ENCODE measurements at regions not wholly inside any gene's neighbourhood (a gene's known extent, or its start where the extent isn't known, plus 50 kb on each side); places are given as distances from the start of the nearest gene placed in this dataset.

- Histone ChIP-seq H3K4me1 (ENCODE audit: control insufficient read depth in 5 of 5, insufficient read depth in 5 of 5, low read length in 5 of 5) (peaks cover 0 to 3% (median 0%) of the 10 kb centered on the region in 5 donors), H3K4me3 (ENCODE audit: low read depth in 1 of 5, low read length in 5 of 5) (no peak overlapping the region), H3K36me3 (ENCODE audit: control insufficient read depth in 5 of 5, insufficient read depth in 5 of 5, low read length in 5 of 5) (no peaks in the 10 kb centered on the region), H3K27me3 (ENCODE audit: control insufficient read depth in 5 of 5, insufficient read depth in 4 of 5, low read length in 5 of 5) (peaks cover 0 to 4% (median 0%) of the 10 kb centered on the region in 5 donors), H3K27ac (ENCODE audit: low read depth, low read length) (no peak overlapping the region), H3K9me3 (ENCODE audit: control insufficient read depth in 5 of 5, low read length in 5 of 5) (no peaks in the 10 kb centered on the region), H3K9ac (ENCODE audit: low read length in 5 of 5) (no peak overlapping the region)
Measured at GRCh38 chr5:171509467-171509866, 90.0 kb downstream of the FGF18 start.

- H3K4me3 ChIP-seq (ENCODE audit: low read depth in 1 of 5, low read length in 5 of 5), result no peak overlapping the region
- no peaks in the 10 kb centered on the region for H3K4me1 ChIP-seq (ENCODE audit: control insufficient read depth in 5 of 5, insufficient read depth in 5 of 5, low read length in 5 of 5)
- peaks cover 0 to 4% (median 0%) of the 10 kb centered on the region in 5 donors for H3K27me3 ChIP-seq (ENCODE audit: control insufficient read depth in 5 of 5, insufficient read depth in 4 of 5, low read length in 5 of 5)
- no peak overlapping the region for H3K27ac ChIP-seq (ENCODE audit: low read depth, low read length)
- H3K9me3 ChIP-seq (ENCODE audit: control insufficient read depth in 5 of 5, low read length in 5 of 5), result no peaks in the 10 kb centered on the region
- H3K36me3 ChIP-seq (ENCODE audit: control insufficient read depth in 5 of 5, insufficient read depth in 5 of 5, low read length in 5 of 5), result no peaks in the 10 kb centered on the region
- H3K9ac ChIP-seq (ENCODE audit: low read length in 5 of 5), result no peak overlapping the region
Measured at GRCh38 chr5:171512397-171512796, 93.0 kb downstream of the FGF18 start.

DNA sequence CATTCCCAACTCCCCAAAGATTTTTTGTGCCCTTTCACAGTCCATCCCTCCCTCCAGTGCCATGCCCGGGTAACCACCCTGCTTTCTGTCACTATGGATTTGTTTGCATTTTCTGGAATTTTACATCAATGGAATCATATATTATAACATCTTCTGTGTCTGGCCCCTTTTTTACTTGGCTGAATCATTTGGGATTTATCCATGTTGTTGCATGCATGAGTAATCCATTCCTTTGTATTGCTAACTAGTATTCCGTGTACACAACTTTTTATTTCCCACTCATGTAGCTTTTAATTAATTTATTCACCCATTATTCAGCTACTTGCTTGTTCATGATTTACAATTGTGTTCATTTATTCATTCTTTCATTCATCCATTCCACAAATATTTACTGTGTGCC, 94.1 kb downstream of the FGF18 start:
- no peaks in the 10 kb centered on the region for H3K36me3 ChIP-seq (ENCODE audit: control insufficient read depth in 5 of 5, insufficient read depth in 5 of 5, low read length in 5 of 5)
- no peak overlapping the region for H3K9ac ChIP-seq (ENCODE audit: low read length in 5 of 5)
- no peak overlapping the region for H3K27ac ChIP-seq (ENCODE audit: low read depth, low read length)
- H3K9me3 ChIP-seq (ENCODE audit: control insufficient read depth in 5 of 5, low read length in 5 of 5), result no peaks in the 10 kb centered on the region
- H3K27me3 ChIP-seq (ENCODE audit: control insufficient read depth in 5 of 5, insufficient read depth in 4 of 5, low read length in 5 of 5), result peaks cover 0 to 4% (median 0%) of the 10 kb centered on the region in 5 donors
- H3K4me3 ChIP-seq (ENCODE audit: low read depth in 1 of 5, low read length in 5 of 5), result no peak overlapping the region
- H3K4me1 ChIP-seq (ENCODE audit: control insufficient read depth in 5 of 5, insufficient read depth in 5 of 5, low read length in 5 of 5), result no peaks in the 10 kb centered on the region

GRCh38 chr5:171518916-171519315, 99.5 kb downstream of the FGF18 start:
- Histone ChIP-seq H3K27me3 (ENCODE audit: control insufficient read depth in 5 of 5, insufficient read depth in 4 of 5, low read length in 5 of 5) (peaks cover 0 to 5% (median 0%) of the 10 kb centered on the region in 5 donors), H3K9me3 (ENCODE audit: control insufficient read depth in 5 of 5, low read length in 5 of 5) (no peaks in the 10 kb centered on the region), H3K4me1 (ENCODE audit: control insufficient read depth in 5 of 5, insufficient read depth in 5 of 5, low read length in 5 of 5) (peaks cover 0 to 15% (median 6%) of the 10 kb centered on the region in 5 donors), H3K9ac (ENCODE audit: low read length in 5 of 5) (no peak overlapping the region), H3K4me3 (ENCODE audit: low read depth in 1 of 5, low read length in 5 of 5) (no peak overlapping the region), H3K27ac (ENCODE audit: low read depth, low read length) (no peak overlapping the region), H3K36me3 (ENCODE audit: control insufficient read depth in 5 of 5, insufficient read depth in 5 of 5, low read length in 5 of 5) (no peaks in the 10 kb centered on the region)

GRCh38 chr5:171520300-171521174, 101.1 kb downstream of the FGF18 start:
- Histone ChIP-seq H3K4me1 (ENCODE audit: control insufficient read depth in 5 of 5, insufficient read depth in 5 of 5, low read length in 5 of 5) (peaks cover 0 to 17% (median 6%) of the 10 kb centered on the region in 5 donors), H3K4me3 (ENCODE audit: low read depth in 1 of 5, low read length in 5 of 5) (no peak overlapping the region), H3K27ac (ENCODE audit: low read depth, low read length) (no peak overlapping the region), H3K36me3 (ENCODE audit: control insufficient read depth in 5 of 5, insufficient read depth in 5 of 5, low read length in 5 of 5) (no peaks in the 10 kb centered on the region), H3K9ac (ENCODE audit: low read length in 5 of 5) (no peak overlapping the region), H3K27me3 (ENCODE audit: control insufficient read depth in 5 of 5, insufficient read depth in 4 of 5, low read length in 5 of 5) (peaks cover 0 to 6% (median 0%) of the 10 kb centered on the region in 5 donors), H3K9me3 (ENCODE audit: control insufficient read depth in 5 of 5, low read length in 5 of 5) (no peaks in the 10 kb centered on the region)

GRCh38 chr5:171521219-171521633, 101.8 kb downstream of the FGF18 start:
- Histone ChIP-seq H3K4me1 (ENCODE audit: control insufficient read depth in 5 of 5, insufficient read depth in 5 of 5, low read length in 5 of 5) (peaks cover 0 to 17% (median 6%) of the 10 kb centered on the region in 5 donors), H3K9me3 (ENCODE audit: control insufficient read depth in 5 of 5, low read length in 5 of 5) (no peaks in the 10 kb centered on the region), H3K27ac (ENCODE audit: low read depth, low read length) (no peak overlapping the region), H3K27me3 (ENCODE audit: control insufficient read depth in 5 of 5, insufficient read depth in 4 of 5, low read length in 5 of 5) (peaks cover 0 to 6% (median 0%) of the 10 kb centered on the region in 5 donors), H3K4me3 (ENCODE audit: low read depth in 1 of 5, low read length in 5 of 5) (no peak overlapping the region), H3K9ac (ENCODE audit: low read length in 5 of 5) (no peak overlapping the region), H3K36me3 (ENCODE audit: control insufficient read depth in 5 of 5, insufficient read depth in 5 of 5, low read length in 5 of 5) (no peaks in the 10 kb centered on the region)

- Histone ChIP-seq H3K9ac (ENCODE audit: low read length in 5 of 5) (no peak overlapping the region), H3K27ac (ENCODE audit: low read depth, low read length) (no peak overlapping the region), H3K27me3 (ENCODE audit: control insufficient read depth in 5 of 5, insufficient read depth in 4 of 5, low read length in 5 of 5) (peaks cover 0 to 6% (median 0%) of the 10 kb centered on the region in 5 donors), H3K9me3 (ENCODE audit: control insufficient read depth in 5 of 5, low read length in 5 of 5) (no peaks in the 10 kb centered on the region), H3K36me3 (ENCODE audit: control insufficient read depth in 5 of 5, insufficient read depth in 5 of 5, low read length in 5 of 5) (no peaks in the 10 kb centered on the region), H3K4me1 (ENCODE audit: control insufficient read depth in 5 of 5, insufficient read depth in 5 of 5, low read length in 5 of 5) (peaks cover 0 to 17% (median 6%) of the 10 kb centered on the region in 5 donors), H3K4me3 (ENCODE audit: low read depth in 1 of 5, low read length in 5 of 5) (no peak overlapping the region)
Measured at GRCh38 chr5:171521679-171522078, 102.2 kb downstream of the FGF18 start.

GRCh38 chr5:171523781-171524180, 104.3 kb downstream of the FGF18 start:
- Histone ChIP-seq H3K27ac (ENCODE audit: low read depth, low read length) (no peak overlapping the region), H3K9ac (ENCODE audit: low read length in 5 of 5) (no peak overlapping the region), H3K9me3 (ENCODE audit: control insufficient read depth in 5 of 5, low read length in 5 of 5) (no peaks in the 10 kb centered on the region), H3K27me3 (ENCODE audit: control insufficient read depth in 5 of 5, insufficient read depth in 4 of 5, low read length in 5 of 5) (peaks cover 0 to 6% (median 0%) of the 10 kb centered on the region in 5 donors), H3K4me1 (ENCODE audit: control insufficient read depth in 5 of 5, insufficient read depth in 5 of 5, low read length in 5 of 5) (peaks cover 0 to 17% (median 6%) of the 10 kb centered on the region in 5 donors), H3K4me3 (ENCODE audit: low read depth in 1 of 5, low read length in 5 of 5) (no peak overlapping the region), H3K36me3 (ENCODE audit: control insufficient read depth in 5 of 5, insufficient read depth in 5 of 5, low read length in 5 of 5) (no peaks in the 10 kb centered on the region)

DNA sequence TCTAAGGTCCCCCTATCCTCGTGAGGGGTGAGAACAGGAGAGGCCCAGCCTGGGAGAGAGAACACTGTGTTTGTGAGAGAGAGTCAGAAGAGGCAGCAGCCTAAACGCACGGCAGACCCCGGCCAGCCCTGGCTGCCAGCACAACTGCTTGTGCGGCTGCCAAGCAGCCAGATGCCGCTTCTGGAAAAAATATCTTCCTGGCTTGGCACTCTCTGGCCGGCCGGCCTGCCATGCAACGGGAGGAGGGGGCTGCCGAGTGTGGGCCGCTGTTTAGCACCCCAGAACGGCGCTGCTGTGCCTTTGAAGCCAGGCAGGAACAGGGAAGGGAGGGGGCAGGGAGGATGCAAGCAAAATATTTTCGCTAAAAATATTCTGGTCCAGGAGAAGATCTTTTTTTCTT, 105.0 kb downstream of the FGF18 start:
- Histone ChIP-seq H3K27me3 (ENCODE audit: control insufficient read depth in 5 of 5, insufficient read depth in 4 of 5, low read length in 5 of 5) (peaks cover 0 to 6% (median 0%) of the 10 kb centered on the region in 5 donors), H3K4me1 (ENCODE audit: control insufficient read depth in 5 of 5, insufficient read depth in 5 of 5, low read length in 5 of 5) (peaks cover 0 to 17% (median 6%) of the 10 kb centered on the region in 5 donors), H3K27ac (ENCODE audit: low read depth, low read length) (no peak overlapping the region), H3K4me3 (ENCODE audit: low read depth in 1 of 5, low read length in 5 of 5) (no peak overlapping the region), H3K36me3 (ENCODE audit: control insufficient read depth in 5 of 5, insufficient read depth in 5 of 5, low read length in 5 of 5) (no peaks in the 10 kb centered on the region), H3K9me3 (ENCODE audit: control insufficient read depth in 5 of 5, low read length in 5 of 5) (no peaks in the 10 kb centered on the region), H3K9ac (ENCODE audit: low read length in 5 of 5) (no peak overlapping the region)

GRCh38 chr5:171525085-171525484, 105.6 kb downstream of the FGF18 start:
- no peak overlapping the region for H3K4me3 ChIP-seq (ENCODE audit: low read depth in 1 of 5, low read length in 5 of 5)
- H3K27ac ChIP-seq (ENCODE audit: low read depth, low read length), result no peak overlapping the region
- H3K9me3 ChIP-seq (ENCODE audit: control insufficient read depth in 5 of 5, low read length in 5 of 5), result no peaks in the 10 kb centered on the region

More at GRCh38 chr5:171525085-171525484, 105.6 kb downstream of the FGF18 start:
- Histone ChIP-seq H3K4me1 (ENCODE audit: control insufficient read depth in 5 of 5, insufficient read depth in 5 of 5, low read length in 5 of 5) (peaks cover 0 to 17% (median 6%) of the 10 kb centered on the region in 5 donors), H3K36me3 (ENCODE audit: control insufficient read depth in 5 of 5, insufficient read depth in 5 of 5, low read length in 5 of 5) (no peaks in the 10 kb centered on the region), H3K27me3 (ENCODE audit: control insufficient read depth in 5 of 5, insufficient read depth in 4 of 5, low read length in 5 of 5) (peaks cover 0 to 6% (median 0%) of the 10 kb centered on the region in 5 donors), H3K9ac (ENCODE audit: low read length in 5 of 5) (no peak overlapping the region)

All from subcutaneous abdominal adipose tissue (tissue), 5 donors.